Astrocyte (in vitro differentiated cells and primary cell): ENCODE measurements at regions not wholly inside any gene's neighbourhood (a gene's known extent, or its start where the extent isn't known, plus 50 kb on each side); places are given as distances from the start of the nearest gene placed in this dataset.

Experiments used
- DNase-seq: peaks from one replicate; pipeline ENCODE4 v3.0.0-alpha.2; 2010; ENCODE audit warnings: low read depth
- FAIRE-seq: peaks from 2 replicates; lab custom pipeline; 2011; peaks lifted over from hg19 to GRCh38; lab: Jason Lieb, UNC
- H2AFZ ChIP-seq: 2 replicates; pipeline ENCODE4 v1.6.0; 2012; ENCODE audit warnings: low read depth, low read length, inconsistent platforms
- H3K27ac ChIP-seq: 2 replicates; pipeline ENCODE4 v1.5.1; 2011; ENCODE audit warnings: low read depth, low read length, inconsistent platforms
- H3K27me3 ChIP-seq: 2 replicates; pipeline ENCODE4 v1.6.0; 2011; ENCODE audit warnings: low read length, inconsistent platforms; ENCODE audit not compliant: insufficient read depth
- H3K36me3 ChIP-seq: 2 replicates; pipeline ENCODE4 v1.5.1; 2011; ENCODE audit warnings: low read length, inconsistent platforms; ENCODE audit not compliant: insufficient read depth
- H3K4me1 ChIP-seq: 2 replicates; pipeline ENCODE4 v1.5.1; 2011; ENCODE audit warnings: low read length, inconsistent platforms; ENCODE audit not compliant: insufficient read depth
- H3K4me2 ChIP-seq: 2 replicates; pipeline ENCODE4 v1.6.0; 2012; ENCODE audit warnings: low read length, inconsistent platforms
- H3K4me3 ChIP-seq: 2 replicates; pipeline ENCODE4 v1.5.1; 2011; ENCODE audit warnings: low read depth, mild to moderate bottlenecking, low read length, inconsistent platforms; ENCODE audit not compliant: insufficient read depth
- H3K79me2 ChIP-seq: 2 replicates; pipeline ENCODE4 v1.6.0; 2012; ENCODE audit warnings: mild to moderate bottlenecking, low read length, inconsistent platforms; ENCODE audit not compliant: insufficient read depth
- H3K9ac ChIP-seq: 2 replicates; pipeline ENCODE4 v1.6.0; 2012; ENCODE audit warnings: mild to moderate bottlenecking, low read length, inconsistent platforms
- H3K9me3 ChIP-seq: 2 replicates; pipeline ENCODE4 v1.5.1; 2012; ENCODE audit warnings: low read depth, mild to moderate bottlenecking, low read length, inconsistent platforms; ENCODE audit not compliant: insufficient read depth
- H4K20me1 ChIP-seq: 2 replicates; pipeline ENCODE4 v1.6.0; 2012; ENCODE audit warnings: low read length, inconsistent platforms; ENCODE audit not compliant: insufficient read depth
- H3K27ac Mint-ChIP-seq: one replicate; pipeline ENCODE4 v1.8.0; 2021; ENCODE audit warnings: mild to moderate bottlenecking, mixed read lengths; ENCODE audit not compliant: unreplicated experiment
- H3K27me3 Mint-ChIP-seq: one replicate; pipeline ENCODE4 v1.8.0; 2021; ENCODE audit warnings: low read depth, mixed read lengths; ENCODE audit not compliant: unreplicated experiment
- H3K36me3 Mint-ChIP-seq: one replicate; pipeline ENCODE4 v1.8.0; 2021; ENCODE audit warnings: low read depth, mixed read lengths; ENCODE audit not compliant: unreplicated experiment
- H3K4me1 Mint-ChIP-seq: one replicate; pipeline ENCODE4 v1.8.0; 2021; ENCODE audit warnings: low read depth, mixed read lengths; ENCODE audit not compliant: unreplicated experiment
- H3K4me3 Mint-ChIP-seq: one replicate; pipeline ENCODE4 v1.8.0; 2021; ENCODE audit warnings: mild to moderate bottlenecking, moderate library complexity, mixed read lengths; ENCODE audit not compliant: unreplicated experiment
- H3K9me3 Mint-ChIP-seq: one replicate; pipeline ENCODE4 v1.8.0; 2021; ENCODE audit warnings: mild to moderate bottlenecking, mixed read lengths; ENCODE audit not compliant: unreplicated experiment
- CTCF ChIP-seq: IDR thresholded peaks from 2 replicates; pipeline ENCODE4 v1.5.1; 2011; ENCODE audit warnings: low read depth, mild to moderate bottlenecking, inconsistent platforms, low read length, moderate library complexity; ENCODE audit not compliant: insufficient read depth
- EZH2 ChIP-seq: IDR thresholded peaks from 2 replicates; pipeline ENCODE4 v1.6.1; 2012; ENCODE audit warnings: mild to moderate bottlenecking, low read length, inconsistent platforms; ENCODE audit not compliant: insufficient read depth

GRCh38 chr4:164288578-164288977 lies 465.4 kb upstream of the SMIM31 start:
- H3K79me2 ChIP-seq: no peaks in the 10 kb centered on the region
- no peaks in the 10 kb centered on the region for H3K9me3 Mint-ChIP-seq
- H3K4me1 Mint-ChIP-seq: no peaks in the 10 kb centered on the region
- H3K27ac ChIP-seq: no peak overlapping the region
- H3K4me3 ChIP-seq: no peak overlapping the region
- H3K4me3 Mint-ChIP-seq: no peak overlapping the region
- no peaks in the 10 kb centered on the region for H3K27me3 Mint-ChIP-seq
- H2AFZ ChIP-seq: no peak overlapping the region
- H3K9ac ChIP-seq: no peak overlapping the region
- no peak for FAIRE-seq
- H3K36me3 Mint-ChIP-seq: no peaks in the 10 kb centered on the region
- H3K27ac Mint-ChIP-seq: no peak overlapping the region
- no peaks in the 10 kb centered on the region for H3K27me3 ChIP-seq
- H4K20me1 ChIP-seq: no peaks in the 10 kb centered on the region
- no peaks in the 10 kb centered on the region for H3K4me1 ChIP-seq
- no peaks in the 10 kb centered on the region for H3K9me3 ChIP-seq
- DNase-seq: no peak
- no peaks in the 10 kb centered on the region for H3K36me3 ChIP-seq
- H3K4me2 ChIP-seq: no peak overlapping the region
- no peak for TF ChIP-seq EZH2
- no peak for TF ChIP-seq CTCF

GRCh38 chr4:164293203-164293602 lies 460.7 kb upstream of the SMIM31 start:
- Mint-ChIP-seq H3K27ac (no peak overlapping the region), H3K36me3 (no peaks in the 10 kb centered on the region), H3K4me3 (no peak overlapping the region), H3K4me1 (no peaks in the 10 kb centered on the region), H3K9me3 (no peaks in the 10 kb centered on the region), H3K27me3 (no peaks in the 10 kb centered on the region)
- no peaks in the 10 kb centered on the region for H4K20me1 ChIP-seq
- no peaks in the 10 kb centered on the region for H3K36me3 ChIP-seq
- no peak overlapping the region for H3K4me2 ChIP-seq
- no peak overlapping the region for H2AFZ ChIP-seq
- H3K27ac ChIP-seq: no peak overlapping the region
- no peaks in the 10 kb centered on the region for H3K9me3 ChIP-seq
- no peaks in the 10 kb centered on the region for H3K4me1 ChIP-seq
- no peak overlapping the region for H3K9ac ChIP-seq
- no peak for TF ChIP-seq CTCF
- H3K27me3 ChIP-seq: no peaks in the 10 kb centered on the region
- DNase-seq: no peak
- no peak for FAIRE-seq
- no peaks in the 10 kb centered on the region for H3K79me2 ChIP-seq
- no peak overlapping the region for H3K4me3 ChIP-seq

GRCh38 chr4:164293743-164294142 lies 460.2 kb upstream of the SMIM31 start:
- Histone ChIP-seq H3K4me2 (no peak overlapping the region), H3K4me1 (no peaks in the 10 kb centered on the region), H3K9me3 (no peaks in the 10 kb centered on the region), H3K36me3 (no peaks in the 10 kb centered on the region), H4K20me1 (no peaks in the 10 kb centered on the region), H3K4me3 (no peak overlapping the region), H3K27ac (no peak overlapping the region), H3K79me2 (no peaks in the 10 kb centered on the region), H3K27me3 (no peaks in the 10 kb centered on the region), H2AFZ (no peak overlapping the region), H3K9ac (no peak overlapping the region)
- H3K4me1 Mint-ChIP-seq: no peaks in the 10 kb centered on the region
- FAIRE-seq: no peak
- H3K27me3 Mint-ChIP-seq: no peaks in the 10 kb centered on the region
- TF ChIP-seq EZH2 (no peak), CTCF (no peak)
- no peak for DNase-seq
- H3K27ac Mint-ChIP-seq: no peak overlapping the region
- H3K9me3 Mint-ChIP-seq: no peaks in the 10 kb centered on the region
- H3K36me3 Mint-ChIP-seq: no peaks in the 10 kb centered on the region
- no peak overlapping the region for H3K4me3 Mint-ChIP-seq
